Mucosa of rectum (tissue), 2 donors: ENCODE measurements at regions not wholly inside any gene's neighbourhood (a gene's known extent, or its start where the extent isn't known, plus 50 kb on each side); places are given as distances from the start of the nearest gene placed in this dataset.

ENCODE experiments used
- H3K27ac ChIP-seq, 2 donors: one replicate each; pipeline ENCODE4 v1.7.0; 2013; ENCODE audit warnings: inconsistent platforms in 2 of 2, low read depth in 2 of 2, low read length in 2 of 2
- H3K27me3 ChIP-seq, 2 donors: one replicate each; pipeline ENCODE4 v1.7.0; 2013; ENCODE audit warnings: low read length in 2 of 2; ENCODE audit not compliant: control insufficient read depth in 2 of 2, insufficient read depth in 2 of 2
- H3K36me3 ChIP-seq, 2 donors: one replicate each; pipeline ENCODE4 v1.7.0; 2013; ENCODE audit warnings: low read length in 2 of 2; ENCODE audit not compliant: control insufficient read depth in 2 of 2, insufficient read depth in 2 of 2
- H3K4me1 ChIP-seq, 2 donors: one replicate each; pipeline ENCODE4 v1.7.0; 2013; ENCODE audit warnings: low read length in 2 of 2, mild to moderate bottlenecking in 1 of 2; ENCODE audit not compliant: control insufficient read depth in 2 of 2, insufficient read depth in 2 of 2
- H3K4me3 ChIP-seq, 2 donors: one replicate each; pipeline ENCODE4 v1.7.0; 2013; ENCODE audit warnings: low read length in 2 of 2
- H3K9ac ChIP-seq, 2 donors: one replicate each; pipeline ENCODE4 v1.7.0; 2013; ENCODE audit warnings: low read length in 2 of 2, low read depth in 1 of 2, mild to moderate bottlenecking in 1 of 2
- H3K9me3 ChIP-seq, 2 donors: one replicate each; pipeline ENCODE4 v1.7.0; 2013; ENCODE audit warnings: low read length in 2 of 2; ENCODE audit not compliant: control insufficient read depth in 2 of 2
- donor health status: healthy.
- donor health status: Normal muscosa, but diverticular disease.

GRCh38 chr3:31132132-31132769, 237.8 kb upstream of the GADL1 start:
- Histone ChIP-seq H3K9ac (no peak overlapping the region), H3K4me3 (no peak overlapping the region), H3K27me3 (no peaks in the 10 kb centered on the region), H3K4me1 (no peaks in the 10 kb centered on the region), H3K36me3 (no peaks in the 10 kb centered on the region), H3K27ac (no peak overlapping the region), H3K9me3 (no peaks in the 10 kb centered on the region)

- Histone ChIP-seq H3K36me3 (no peaks in the 10 kb centered on the region), H3K27me3 (no peaks in the 10 kb centered on the region), H3K4me1 (no peaks in the 10 kb centered on the region), H3K27ac (no peak overlapping the region), H3K4me3 (no peak overlapping the region), H3K9me3 (no peaks in the 10 kb centered on the region), H3K9ac (no peak overlapping the region)
Measured at GRCh38 chr3:31133541-31133940, 239.1 kb upstream of the GADL1 start.

- H3K27ac ChIP-seq, result no peak overlapping the region
- H3K4me1 ChIP-seq, result no peaks in the 10 kb centered on the region
- no peak overlapping the region for H3K9ac ChIP-seq
- H3K27me3 ChIP-seq, result no peaks in the 10 kb centered on the region
- no peaks in the 10 kb centered on the region for H3K36me3 ChIP-seq
- H3K4me3 ChIP-seq, result no peak overlapping the region
- no peaks in the 10 kb centered on the region for H3K9me3 ChIP-seq
Measured at GRCh38 chr3:31135546-31135945, 241.1 kb upstream of the GADL1 start.

- H3K4me1 ChIP-seq, result no peaks in the 10 kb centered on the region
- H3K27ac ChIP-seq, result no peak overlapping the region
- H3K9me3 ChIP-seq, result no peaks in the 10 kb centered on the region
- H3K36me3 ChIP-seq, result no peaks in the 10 kb centered on the region
- H3K9ac ChIP-seq, result no peak overlapping the region
- H3K4me3 ChIP-seq, result no peak overlapping the region
- no peaks in the 10 kb centered on the region for H3K27me3 ChIP-seq
Measured at GRCh38 chr3:31137718-31138465, 243.4 kb upstream of the GADL1 start.

- no peak overlapping the region for H3K27ac ChIP-seq
- H3K27me3 ChIP-seq, result no peaks in the 10 kb centered on the region
- H3K9ac ChIP-seq, result no peak overlapping the region
- no peaks in the 10 kb centered on the region for H3K4me1 ChIP-seq
- no peaks in the 10 kb centered on the region for H3K9me3 ChIP-seq
- H3K36me3 ChIP-seq, result no peaks in the 10 kb centered on the region
- no peak overlapping the region for H3K4me3 ChIP-seq
Measured at GRCh38 chr3:31140470-31140869, 246.0 kb upstream of the GADL1 start.

GRCh38 chr3:31142139-31142538, 247.7 kb upstream of the GADL1 start:
- Histone ChIP-seq H3K36me3 (no peaks in the 10 kb centered on the region), H3K4me1 (no peaks in the 10 kb centered on the region), H3K4me3 (no peak overlapping the region), H3K9me3 (no peaks in the 10 kb centered on the region), H3K27me3 (no peaks in the 10 kb centered on the region), H3K9ac (no peak overlapping the region), H3K27ac (no peak overlapping the region)

- Histone ChIP-seq H3K27ac (no peak overlapping the region), H3K4me1 (no peaks in the 10 kb centered on the region), H3K36me3 (no peaks in the 10 kb centered on the region), H3K9ac (no peak overlapping the region), H3K9me3 (peaks cover 0 to 2% of the 10 kb centered on the region in 2 donors), H3K27me3 (no peaks in the 10 kb centered on the region), H3K4me3 (no peak overlapping the region)
Measured at GRCh38 chr3:31142543-31142942, 248.1 kb upstream of the GADL1 start.

- Histone ChIP-seq H3K9me3 (peaks cover 2 to 3% of the 10 kb centered on the region in 2 donors), H3K4me3 (no peak overlapping the region), H3K27ac (no peak overlapping the region), H3K9ac (no peak overlapping the region), H3K4me1 (no peaks in the 10 kb centered on the region), H3K36me3 (no peaks in the 10 kb centered on the region), H3K27me3 (no peaks in the 10 kb centered on the region)
Measured at GRCh38 chr3:31145062-31145461, 250.6 kb upstream of the GADL1 start.

- Histone ChIP-seq H3K4me1 (no peaks in the 10 kb centered on the region), H3K9me3 (peaks cover 2 to 3% of the 10 kb centered on the region in 2 donors), H3K27ac (no peak overlapping the region), H3K9ac (no peak overlapping the region), H3K36me3 (no peaks in the 10 kb centered on the region), H3K27me3 (no peaks in the 10 kb centered on the region), H3K4me3 (no peak overlapping the region)
Measured at GRCh38 chr3:31147550-31147949, 253.1 kb upstream of the GADL1 start.

GRCh38 chr3:31157047-31157694, 262.7 kb upstream of the GADL1 start:
- Histone ChIP-seq H3K9ac (no peak overlapping the region), H3K36me3 (no peaks in the 10 kb centered on the region), H3K27ac (no peak overlapping the region), H3K27me3 (no peaks in the 10 kb centered on the region), H3K4me3 (no peak overlapping the region), H3K9me3 (no peaks in the 10 kb centered on the region), H3K4me1 (no peaks in the 10 kb centered on the region)
